Memory B cell (primary cell): ENCODE measurements at regions not wholly inside any gene's neighbourhood (a gene's known extent, or its start where the extent isn't known, plus 50 kb on each side); places are given as distances from the start of the nearest gene placed in this dataset.

Source experiments
- ATAC-seq: fragments of 150-1000 bp; cut with Tn5 transposase; 2 replicates; pipeline ENCODE4 v1.10.0; 2021; ENCODE audit warnings: low read depth, mild to moderate bottlenecking, moderate library complexity
- DNase-seq, 2 donors: peaks; one replicate each; pipeline ENCODE4 v3.0.0; 2022; ENCODE audit warnings: low spot score in 2 of 2
- H3K27ac Mint-ChIP-seq: one replicate; pipeline ENCODE4 v1.8.0; 2022; ENCODE audit warnings: mild to moderate bottlenecking, moderate library complexity, mixed read lengths
- H3K27me3 Mint-ChIP-seq: one replicate; pipeline ENCODE4 v1.8.0; 2022; ENCODE audit warnings: mixed read lengths
- H3K36me3 Mint-ChIP-seq: one replicate; pipeline ENCODE4 v1.8.0; 2022; ENCODE audit warnings: mild to moderate bottlenecking, mixed read lengths
- H3K4me1 Mint-ChIP-seq: one replicate; pipeline ENCODE4 v1.8.0; 2022; ENCODE audit warnings: mixed read lengths
- H3K4me3 Mint-ChIP-seq: one replicate; pipeline ENCODE4 v1.8.0; 2022; ENCODE audit warnings: mild to moderate bottlenecking, moderate library complexity, mixed read lengths
- H3K9me3 Mint-ChIP-seq: one replicate; pipeline ENCODE4 v1.8.0; 2022; ENCODE audit warnings: mixed read lengths

DNA sequence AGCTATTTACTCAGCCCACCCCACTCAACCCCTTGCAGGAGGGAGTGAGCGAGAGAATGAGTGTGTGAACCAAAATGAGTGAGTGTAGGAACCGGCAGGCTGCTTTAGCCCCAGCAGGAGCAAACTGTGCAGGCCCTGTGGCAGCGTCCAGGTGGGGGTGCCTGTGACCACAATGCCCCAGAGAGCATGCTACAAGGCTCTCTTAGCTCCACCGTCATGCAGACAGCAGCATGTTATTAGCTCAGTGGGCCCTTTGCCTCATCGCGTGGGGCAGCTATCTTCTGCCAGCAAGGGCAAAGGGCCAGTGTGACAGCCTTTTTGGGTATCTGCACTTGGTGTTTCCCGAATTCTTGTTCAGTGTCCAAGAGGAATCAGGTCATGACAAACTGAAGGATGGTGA is 271.3 kb downstream of the GPM6A start:
- Mint-ChIP-seq H3K4me3 (no peak overlapping the region), H3K27me3 (no peaks in the 10 kb centered on the region), H3K36me3 (no peaks in the 10 kb centered on the region), H3K4me1 (no peaks in the 10 kb centered on the region), H3K27ac (no peak overlapping the region), H3K9me3 (no peaks in the 10 kb centered on the region)
- no peak for ATAC-seq
- no peak for DNase-seq

DNA sequence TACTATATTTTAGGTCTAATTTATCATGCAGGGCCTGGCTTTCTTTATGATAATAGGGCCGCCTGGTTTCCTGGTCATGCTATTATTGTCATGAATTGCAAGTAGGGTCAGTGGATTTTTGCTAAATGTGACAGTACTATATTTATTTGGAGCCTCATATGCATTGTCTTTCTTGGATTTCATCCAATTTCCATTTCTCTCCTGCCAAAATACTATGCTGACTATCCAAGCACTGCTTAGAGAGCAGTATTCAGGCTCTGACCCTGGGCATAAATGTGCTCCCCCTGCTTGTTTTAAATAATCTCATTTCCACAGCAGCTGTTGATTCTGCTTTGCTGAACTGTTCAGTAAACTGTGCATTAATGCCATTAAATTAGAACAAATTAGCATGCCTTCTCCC is 269.3 kb downstream of the GPM6A start:
- Mint-ChIP-seq H3K36me3 (no peaks in the 10 kb centered on the region), H3K4me1 (no peaks in the 10 kb centered on the region), H3K27me3 (no peaks in the 10 kb centered on the region), H3K9me3 (no peaks in the 10 kb centered on the region), H3K27ac (no peak overlapping the region), H3K4me3 (no peak overlapping the region)
- DNase-seq (no peak), ATAC-seq (no peak)

DNA sequence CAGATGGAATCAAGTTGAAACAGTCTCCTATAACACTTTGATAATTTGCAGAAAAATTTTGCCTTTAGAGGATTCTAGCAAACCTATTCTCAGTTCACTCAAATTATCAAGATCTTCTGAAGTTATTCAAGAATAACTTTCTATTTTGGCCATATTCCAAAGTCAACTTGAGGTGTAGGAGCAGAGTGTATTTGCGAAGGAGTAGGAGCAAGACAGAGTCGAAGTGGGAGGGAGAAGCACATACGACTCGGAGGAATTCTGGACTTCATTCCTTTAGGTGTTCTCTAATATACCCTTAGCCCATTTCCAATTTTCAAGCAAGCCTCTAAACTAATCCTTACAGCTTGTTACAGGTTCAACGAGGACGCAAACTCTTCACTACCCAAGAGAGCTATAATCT is 252.9 kb downstream of the GPM6A start:
- Mint-ChIP-seq H3K4me3 (no peak overlapping the region), H3K27me3 (no peaks in the 10 kb centered on the region), H3K4me1 (peaks cover 5% of the 10 kb centered on the region), H3K27ac (no peak overlapping the region), H3K36me3 (no peaks in the 10 kb centered on the region), H3K9me3 (no peaks in the 10 kb centered on the region)
- no peak for ATAC-seq
- no peak for DNase-seq

DNA sequence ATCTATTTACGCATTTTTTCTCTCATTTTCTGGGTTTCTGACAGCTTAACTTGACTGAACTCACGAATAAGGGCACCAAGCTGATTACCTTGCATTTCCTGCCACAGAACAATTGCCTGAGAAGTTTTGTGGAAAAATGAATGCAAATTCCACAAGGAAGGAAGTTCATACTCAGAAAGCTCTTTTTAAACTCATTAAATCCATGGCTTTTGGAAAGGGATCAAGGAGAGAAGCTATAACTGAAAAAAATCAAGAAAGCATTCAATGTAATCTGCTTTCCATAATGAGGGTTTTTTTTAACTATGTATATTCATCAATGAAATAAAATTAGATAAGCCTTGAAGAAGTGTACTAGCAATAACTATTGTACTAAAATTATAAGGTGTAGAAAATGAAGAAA is 252.5 kb downstream of the GPM6A start:
- Mint-ChIP-seq H3K27me3 (no peaks in the 10 kb centered on the region), H3K36me3 (no peaks in the 10 kb centered on the region), H3K4me1 (peaks cover 9% of the 10 kb centered on the region), H3K27ac (no peak overlapping the region), H3K9me3 (no peaks in the 10 kb centered on the region), H3K4me3 (no peak overlapping the region)
- DNase-seq (no peak), ATAC-seq (no peak)

DNA sequence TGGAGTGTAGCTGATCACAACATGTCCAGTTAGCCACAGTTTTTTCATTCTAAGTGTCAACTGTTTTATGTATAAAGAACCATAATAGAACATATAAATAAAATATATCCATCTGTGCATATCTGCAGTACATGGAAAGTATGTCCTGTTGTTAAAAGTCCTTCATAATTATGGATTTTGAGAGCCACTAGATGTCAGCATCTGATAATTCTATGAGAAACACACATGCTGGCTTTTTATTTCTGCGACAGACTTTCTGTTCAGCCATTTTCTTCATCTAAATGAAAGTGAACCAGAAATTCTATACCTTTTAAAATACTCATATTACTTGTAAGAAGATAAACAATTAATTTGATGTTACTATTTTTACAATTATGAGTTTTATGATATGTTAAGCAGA is 251.5 kb downstream of the GPM6A start:
- DNase-seq (peak in 1 of 2 donors; percentile 5), ATAC-seq (peak; percentile 55)
- H3K27me3 Mint-ChIP-seq, result no peaks in the 10 kb centered on the region
- H3K4me3 Mint-ChIP-seq, result no peak overlapping the region
- H3K9me3 Mint-ChIP-seq, result no peaks in the 10 kb centered on the region
- peaks cover 9% of the 10 kb centered on the region for H3K4me1 Mint-ChIP-seq
- no peaks in the 10 kb centered on the region for H3K36me3 Mint-ChIP-seq
- H3K27ac Mint-ChIP-seq, result no peak overlapping the region

DNA sequence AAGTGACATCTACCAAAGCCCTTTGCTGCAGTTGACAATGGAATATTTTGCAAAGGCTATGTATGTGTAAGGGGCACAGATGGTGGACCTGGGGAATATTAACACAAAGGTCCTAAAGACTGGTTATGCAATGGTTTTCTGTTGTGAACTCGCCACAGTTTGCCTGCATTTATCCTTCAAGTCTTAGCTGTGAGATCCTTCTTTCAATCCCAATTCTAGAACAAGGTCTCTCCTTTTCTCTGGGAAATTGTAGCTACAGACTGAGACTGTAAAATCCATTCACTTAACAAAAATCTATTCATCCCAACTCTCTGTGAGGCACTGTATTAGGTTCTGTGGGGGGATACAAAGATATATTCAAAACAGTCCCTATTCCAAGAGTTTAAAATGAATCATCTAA is 250.4 kb downstream of the GPM6A start:
- Mint-ChIP-seq H3K27me3 (no peaks in the 10 kb centered on the region), H3K27ac (no peak overlapping the region), H3K9me3 (no peaks in the 10 kb centered on the region), H3K4me3 (no peak overlapping the region), H3K4me1 (peaks cover 9% of the 10 kb centered on the region), H3K36me3 (no peaks in the 10 kb centered on the region)
- DNase-seq (no peak), ATAC-seq (no peak)

DNA sequence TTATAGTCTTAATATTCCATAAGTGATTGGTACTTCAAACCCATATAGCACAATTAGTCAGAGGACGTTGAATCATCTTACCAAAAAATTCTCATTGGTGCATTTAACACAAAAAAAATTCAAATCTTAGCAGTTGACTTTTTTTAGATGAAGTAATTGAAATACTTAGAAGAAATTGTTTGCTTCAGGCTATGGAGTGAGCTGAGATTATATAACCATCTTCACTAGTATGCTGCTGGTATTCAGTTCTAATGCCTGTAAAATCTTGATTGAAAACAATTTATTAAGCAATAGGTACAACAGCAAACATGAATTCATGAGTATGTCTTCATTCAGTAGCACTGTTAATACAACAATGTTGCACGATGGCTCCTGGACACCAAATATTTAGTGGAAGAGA is 250.0 kb downstream of the GPM6A start:
- Mint-ChIP-seq H3K27ac (peak overlapping the region; percentile 38), H3K27me3 (no peaks in the 10 kb centered on the region), H3K36me3 (no peaks in the 10 kb centered on the region), H3K4me1 (peaks cover 9% of the 10 kb centered on the region), H3K4me3 (no peak overlapping the region), H3K9me3 (no peaks in the 10 kb centered on the region)
- ATAC-seq (no peak), DNase-seq (no peak)

DNA sequence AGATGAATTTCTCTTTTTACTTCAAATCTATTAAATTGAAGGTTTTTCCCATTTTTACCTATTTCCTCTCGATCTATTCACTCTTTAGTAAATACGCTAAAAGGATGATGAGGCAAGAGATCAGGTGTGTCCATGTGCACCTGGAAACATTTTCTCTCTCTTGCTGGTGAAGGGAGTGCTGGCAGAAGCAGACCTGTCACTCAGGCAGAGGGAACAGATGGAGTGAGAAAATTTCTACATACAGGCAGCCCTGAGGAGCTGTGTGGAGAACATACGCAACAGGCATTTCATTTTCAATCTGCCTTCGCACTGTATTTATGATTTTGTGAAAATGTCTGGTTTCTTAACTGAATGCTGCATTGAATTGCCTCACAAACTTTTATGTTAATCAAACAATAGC is 249.5 kb downstream of the GPM6A start:
- DNase-seq (no peak), ATAC-seq (no peak)
- H3K27ac Mint-ChIP-seq, result peak overlapping the region; percentile 38
- no peaks in the 10 kb centered on the region for H3K27me3 Mint-ChIP-seq
- H3K4me1 Mint-ChIP-seq, result peaks cover 9% of the 10 kb centered on the region
- no peaks in the 10 kb centered on the region for H3K36me3 Mint-ChIP-seq
- no peak overlapping the region for H3K4me3 Mint-ChIP-seq
- no peaks in the 10 kb centered on the region for H3K9me3 Mint-ChIP-seq
